ENCODE measurements at regions not wholly inside any gene's neighbourhood (a gene's known extent, or its start where the extent isn't known, plus 50 kb on each side); places are given as distances from the start of the nearest gene placed in this dataset.

GRCh38 chr2:12267042-12267441, 449.7 kb upstream of the TRIB2 start:
- no peak for DNase-seq

- no peak for DNase-seq
These were observed 447.4 kb upstream of the TRIB2 start for GRCh38 chr2:12269041-12269972.

- DNase-seq: no peak
These were observed 445.7 kb upstream of the TRIB2 start for GRCh38 chr2:12270876-12271588.

- no peak for DNase-seq
These were observed 445.1 kb upstream of the TRIB2 start for GRCh38 chr2:12271589-12271984.

- DNase-seq: no peak
These were observed 443.6 kb upstream of the TRIB2 start for GRCh38 chr2:12273111-12273510.

GRCh38 chr2:12274591-12274990, 442.1 kb upstream of the TRIB2 start:
- no peak for DNase-seq

- DNase-seq: no peak
These were observed 439.3 kb upstream of the TRIB2 start for GRCh38 chr2:12277241-12278034.

GRCh38 chr2:12278217-12278750, 438.5 kb upstream of the TRIB2 start:
- no peak for DNase-seq

- no peak for DNase-seq
These were observed 433.7 kb upstream of the TRIB2 start for GRCh38 chr2:12282780-12283695.

GRCh38 chr2:12284037-12284436, 432.7 kb upstream of the TRIB2 start:
- no peak for DNase-seq

GRCh38 chr2:12284487-12284886, 432.2 kb upstream of the TRIB2 start:
- DNase-seq: no peak

GRCh38 chr2:12286347-12286746, 430.4 kb upstream of the TRIB2 start:
- no peak for DNase-seq

- no peak for DNase-seq
These were observed 429.4 kb upstream of the TRIB2 start for GRCh38 chr2:12287220-12287751.

- no peak for DNase-seq
These were observed 428.7 kb upstream of the TRIB2 start for GRCh38 chr2:12288048-12288447.

GRCh38 chr2:12289120-12289802, 427.5 kb upstream of the TRIB2 start:
- no peak for DNase-seq

- DNase-seq: no peak
These were observed 425.4 kb upstream of the TRIB2 start for GRCh38 chr2:12291303-12291702.

- DNase-seq: no peak
These were observed 422.9 kb upstream of the TRIB2 start for GRCh38 chr2:12293874-12294273.

- DNase-seq: no peak
These were observed 420.7 kb upstream of the TRIB2 start for GRCh38 chr2:12295856-12296519.

GRCh38 chr2:12296915-12297314, 419.8 kb upstream of the TRIB2 start:
- DNase-seq: no peak

- DNase-seq: no peak
These were observed 418.4 kb upstream of the TRIB2 start for GRCh38 chr2:12298352-12298751.

Data from NCI-H510A (cell line).